ENCODE measurements at regions not wholly inside any gene's neighbourhood (a gene's known extent, or its start where the extent isn't known, plus 50 kb on each side); places are given as distances from the start of the nearest gene placed in this dataset.

DNA sequence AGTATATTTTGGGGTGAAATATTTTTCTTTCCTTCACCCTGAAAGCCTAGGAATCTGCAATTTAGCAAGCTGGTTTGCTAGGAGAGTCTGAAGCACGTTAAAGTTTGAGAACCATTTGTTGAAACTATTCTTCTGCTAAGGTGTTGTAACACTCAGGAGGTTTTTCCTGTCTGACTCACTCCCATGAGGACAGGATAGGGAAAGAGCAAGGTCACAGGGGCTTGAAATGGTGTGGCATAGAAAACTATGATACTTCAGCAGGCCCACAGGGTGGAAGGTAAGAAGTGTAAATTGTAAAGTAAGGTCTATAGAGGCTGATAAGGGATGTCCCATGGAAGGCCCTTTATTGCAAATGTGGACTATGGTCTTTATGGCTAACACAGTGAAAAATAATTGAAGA lies 177.7 kb upstream of the ZC3H15 start:
- TF ChIP-seq POLR2A (IDR thresholded peaks at IDR 0.05): no peak
- TF ChIP-seq, protein P1, sequence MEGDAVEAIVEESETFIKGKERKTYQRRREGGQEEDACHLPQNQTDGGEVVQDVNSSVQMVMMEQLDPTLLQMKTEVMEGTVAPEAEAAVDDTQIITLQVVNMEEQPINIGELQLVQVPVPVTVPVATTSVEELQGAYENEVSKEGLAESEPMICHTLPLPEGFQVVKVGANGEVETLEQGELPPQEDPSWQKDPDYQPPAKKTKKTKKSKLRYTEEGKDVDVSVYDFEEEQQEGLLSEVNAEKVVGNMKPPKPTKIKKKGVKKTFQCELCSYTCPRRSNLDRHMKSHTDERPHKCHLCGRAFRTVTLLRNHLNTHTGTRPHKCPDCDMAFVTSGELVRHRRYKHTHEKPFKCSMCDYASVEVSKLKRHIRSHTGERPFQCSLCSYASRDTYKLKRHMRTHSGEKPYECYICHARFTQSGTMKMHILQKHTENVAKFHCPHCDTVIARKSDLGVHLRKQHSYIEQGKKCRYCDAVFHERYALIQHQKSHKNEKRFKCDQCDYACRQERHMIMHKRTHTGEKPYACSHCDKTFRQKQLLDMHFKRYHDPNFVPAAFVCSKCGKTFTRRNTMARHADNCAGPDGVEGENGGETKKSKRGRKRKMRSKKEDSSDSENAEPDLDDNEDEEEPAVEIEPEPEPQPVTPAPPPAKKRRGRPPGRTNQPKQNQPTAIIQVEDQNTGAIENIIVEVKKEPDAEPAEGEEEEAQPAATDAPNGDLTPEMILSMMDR (IDR thresholded peaks at IDR 0.05): no peak
